ENCODE measurements at regions not wholly inside any gene's neighbourhood (a gene's known extent, or its start where the extent isn't known, plus 50 kb on each side); places are given as distances from the start of the nearest gene placed in this dataset.

GRCh38 chr2:75253526-75253925, 54.2 kb upstream of the TACR1 start:
- H3K79me2 ChIP-seq (ENCODE audit: control insufficient read depth, insufficient read depth, low read length): no peaks in the 10 kb centered on the region
- POLR2A ChIA-PET: no interaction called here
- no peak for ATAC-seq
- CTCF ChIA-PET: interaction anchor here (0.9 to 1.0 kb wide), 2 partner anchors 53 to 213 kb away, joined by 3 to 4 read pairs; no protein-coding TSS in a partner anchor
- H3K27me3 ChIP-seq (replicated peaks in 1 of 2; ENCODE audit: control insufficient read depth in 2 of 2, insufficient read depth in 2 of 2, low read length in 1 of 2): no peaks in the 10 kb centered on the region
- no peak overlapping the region for H3K9ac ChIP-seq (ENCODE audit: control insufficient read depth, insufficient read depth, low read length)
- no peaks in the 10 kb centered on the region for H3K36me3 ChIP-seq (ENCODE audit: control insufficient read depth in 2 of 2, insufficient read depth in 2 of 2, low read length in 1 of 2)
- DNase-seq (ENCODE audit: low read depth, low spot score): no peak
- BruUV-seq (replicated peaks): no TSS peak
- H3K4me1 ChIP-seq (ENCODE audit: control insufficient read depth, insufficient read depth, low read length): no peaks in the 10 kb centered on the region; the same call in 1 of the 2 replicates
- no peak overlapping the region for H2AFZ ChIP-seq (ENCODE audit: control insufficient read depth, low read depth, low read length)
- no peaks in the 10 kb centered on the region for H4K20me1 ChIP-seq (ENCODE audit: control insufficient read depth, insufficient read depth)
- H3K9me3 ChIP-seq (replicated peaks; ENCODE audit: control insufficient read depth, insufficient read depth, low read length): peaks cover 5% of the 10 kb centered on the region; the same call in 2 of the 3 replicates
- RAD21 ChIA-PET (ENCODE audit: unreplicated experiment): no interaction called here
- H3K4me3 ChIP-seq: no peak overlapping the region
- no peak overlapping the region for H3K4me2 ChIP-seq (ENCODE audit: control insufficient read depth, insufficient read depth)
- SMC1A ChIA-PET (ENCODE audit: uncharacterized antibody, unreplicated experiment): interaction anchor here (1.1 to 1.2 kb wide), 2 partner anchors 11 to 38 kb away, joined by 3 to 4 read pairs; no protein-coding TSS in a partner anchor
- FAIRE-seq: no peak
- TF ChIP-seq ATF3 (IDR thresholded peaks at IDR 0.05; ENCODE audit: borderline replicate concordance, extremely low read depth, low read depth, low read length) (no peak), RELA (IDR thresholded peaks at IDR 0.05; ENCODE audit: borderline replicate concordance, partially characterized antibody) (no peak), POLR2AphosphoS5 (IDR thresholded peaks at IDR 0.05; ENCODE audit: low read length) (no peak), IKZF1 (conservative IDR thresholded peaks at IDR 0.05) (no peak), RBBP5 (conservative IDR thresholded peaks at IDR 0.05) (no peak), SKIL (IDR thresholded peaks at IDR 0.05; ENCODE audit: low read depth, poor library complexity, severe bottlenecking) (no peak), MAX (IDR thresholded peaks at IDR 0.05; ENCODE audit: low read depth, low read length) (no peak), POU2F2 (IDR thresholded peaks at IDR 0.05; ENCODE audit: borderline replicate concordance, low read depth, low read length) (no peak), SREBF1 (IDR thresholded peaks at IDR 0.05; ENCODE audit: low read length) (no peak), YY1 (IDR thresholded peaks at IDR 0.05; ENCODE audit: low read depth, low read length) (no peak), EED (IDR thresholded peaks at IDR 0.05; ENCODE audit: low read depth) (no peak), CHD1 (IDR thresholded peaks at IDR 0.05; ENCODE audit: low read depth, low read length) (no peak), E2F8 (IDR thresholded peaks at IDR 0.05; ENCODE audit: low read depth, partially characterized antibody) (no peak)
- in situ Hi-C loops (cut with MboI): no loop called here
- intact Hi-C loops (cut with micrococcal nuclease; ENCODE audit: unreplicated experiment): no loop called here
- H3K27ac ChIP-seq (ENCODE audit: control insufficient read depth, insufficient read depth): no peak overlapping the region

All from GM12878 (cell line).